Vagina (tissue), 2 donors: ENCODE measurements at regions not wholly inside any gene's neighbourhood (a gene's known extent, or its start where the extent isn't known, plus 50 kb on each side); places are given as distances from the start of the nearest gene placed in this dataset.
"Not testable (repeated sequence)": the region's sequence is repeated elsewhere in the genome, so short reads cannot be mapped to it uniquely, and the experiment has no call there.

Experiments used
- DNase-seq, 2 donors: peaks; one replicate each; pipeline ENCODE4 v3.0.0-alpha.2; 2017; ENCODE audit errors: extremely low spot score in 2 of 2
- H3K27ac ChIP-seq: fragments of 200-600 bp; sonication (generic); one replicate; pipeline ENCODE4 v1.5.1; 2019
- H3K27me3 ChIP-seq: fragments of 200-600 bp; sonication (generic); one replicate; pipeline ENCODE4 v1.5.1; 2019
- H3K36me3 ChIP-seq, 2 donors: fragments of 200-600 bp; sonication (generic); one replicate each; pipeline ENCODE4 v1.5.1; 2017 to 2019
- H3K4me1 ChIP-seq: fragments of 200-600 bp; sonication (generic); one replicate; pipeline ENCODE4 v1.5.1; 2019
- H3K4me3 ChIP-seq, 2 donors: fragments of 200-600 bp; sonication (generic); 1 replicate in 1 of 2; 2 replicates in 1 of 2; pipeline ENCODE4 v1.5.1; 2016 to 2019
- H3K9me3 ChIP-seq: fragments of 200-600 bp; sonication (generic); one replicate; pipeline ENCODE4 v1.5.1; 2019
- POLR2A ChIP-seq, 2 donors: fragments of 450-650 bp; IDR thresholded peaks; one replicate each; pipeline ENCODE4 v1.6.1; 2017; ENCODE audit warnings: antibody characterized with exemption in 2 of 2, mild to moderate bottlenecking in 2 of 2, moderate library complexity in 2 of 2
- POLR2AphosphoS5 ChIP-seq, 2 donors: sonication (generic); formaldehyde crosslinking; IDR thresholded peaks; one replicate each; pipeline ENCODE4 v1.9.0; 2017; ENCODE audit warnings: antibody characterized with exemption in 2 of 2, mild to moderate bottlenecking in 2 of 2, low read depth in 1 of 2; ENCODE audit not compliant: insufficient read depth in 1 of 2
- intact Hi-C: fragments of 100-400 bp; cut with DNase I; formaldehyde crosslinking; loops from one replicate; pipeline ENCODE4 v1.15.1; 2023
- TF ChIP-seq, protein P1 (sequence below), 3 experiments: fragments of 450-650 bp in 2 of 3; fragments of 200-600 bp in 1 of 3; sonication (generic) in 1 of 3; IDR thresholded peaks; one replicate each; pipeline ENCODE4 v1.5.1; 2017 to 2019; ENCODE audit warnings: antibody characterized with exemption in 3 of 3, mild to moderate bottlenecking in 2 of 3, moderate library complexity in 2 of 3

DNA sequence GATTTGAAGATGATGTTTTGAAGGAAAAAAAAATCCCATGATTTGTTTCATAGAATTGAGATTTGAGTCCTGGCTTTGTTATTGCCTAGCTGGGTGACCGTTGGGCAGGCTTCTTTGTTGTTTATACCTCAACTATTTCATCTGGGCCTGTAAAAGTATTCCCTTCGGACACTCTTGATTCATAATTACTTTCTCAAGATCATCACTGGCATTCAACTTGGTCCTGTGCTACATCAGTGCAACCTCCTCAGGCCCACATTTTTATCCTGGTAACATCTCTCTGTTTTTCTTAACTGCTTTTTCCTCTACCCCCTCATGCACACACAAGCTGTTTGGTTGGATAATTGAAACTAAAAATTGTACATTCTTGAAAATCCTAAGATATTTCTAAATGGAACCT lies 67.5 kb upstream of the P3H2 start:
- TF ChIP-seq, protein P1, sequence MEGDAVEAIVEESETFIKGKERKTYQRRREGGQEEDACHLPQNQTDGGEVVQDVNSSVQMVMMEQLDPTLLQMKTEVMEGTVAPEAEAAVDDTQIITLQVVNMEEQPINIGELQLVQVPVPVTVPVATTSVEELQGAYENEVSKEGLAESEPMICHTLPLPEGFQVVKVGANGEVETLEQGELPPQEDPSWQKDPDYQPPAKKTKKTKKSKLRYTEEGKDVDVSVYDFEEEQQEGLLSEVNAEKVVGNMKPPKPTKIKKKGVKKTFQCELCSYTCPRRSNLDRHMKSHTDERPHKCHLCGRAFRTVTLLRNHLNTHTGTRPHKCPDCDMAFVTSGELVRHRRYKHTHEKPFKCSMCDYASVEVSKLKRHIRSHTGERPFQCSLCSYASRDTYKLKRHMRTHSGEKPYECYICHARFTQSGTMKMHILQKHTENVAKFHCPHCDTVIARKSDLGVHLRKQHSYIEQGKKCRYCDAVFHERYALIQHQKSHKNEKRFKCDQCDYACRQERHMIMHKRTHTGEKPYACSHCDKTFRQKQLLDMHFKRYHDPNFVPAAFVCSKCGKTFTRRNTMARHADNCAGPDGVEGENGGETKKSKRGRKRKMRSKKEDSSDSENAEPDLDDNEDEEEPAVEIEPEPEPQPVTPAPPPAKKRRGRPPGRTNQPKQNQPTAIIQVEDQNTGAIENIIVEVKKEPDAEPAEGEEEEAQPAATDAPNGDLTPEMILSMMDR (IDR thresholded peaks at IDR 0.05): no peak
- TF ChIP-seq POLR2A (IDR thresholded peaks at IDR 0.05) (no peak), POLR2AphosphoS5 (IDR thresholded peaks at IDR 0.05; ENCODE audit: insufficient read depth in 1 of 2, low read depth in 1 of 2) (no peak)

DNA sequence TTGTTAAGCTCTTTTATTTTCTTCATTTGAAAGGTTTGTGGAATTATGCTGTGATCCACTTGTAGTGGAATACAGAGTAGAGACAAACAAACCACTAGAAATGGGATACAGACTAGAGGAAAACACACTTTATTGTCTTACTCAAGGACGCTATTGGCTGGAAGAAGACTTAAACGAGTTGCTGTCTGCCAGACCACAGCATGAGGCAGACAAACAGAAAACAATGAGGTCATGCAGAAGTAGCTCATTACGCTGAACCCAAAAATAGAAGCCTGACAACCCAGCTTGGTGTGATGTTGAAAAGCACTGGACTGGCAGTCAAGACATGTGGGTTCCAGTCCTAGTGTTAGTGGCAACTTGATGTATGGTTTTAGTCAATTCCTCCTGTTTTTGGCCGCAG lies 62.4 kb upstream of the P3H2 start:
- Histone ChIP-seq H3K27me3 (no peaks in the 10 kb centered on the region), H3K9me3 (no peaks in the 10 kb centered on the region), H3K27ac (peak overlapping the region; percentile 27), H3K36me3 (no peaks in the 10 kb centered on the region), H3K4me1 (peaks cover 6% of the 10 kb centered on the region), H3K4me3 (no peak overlapping the region)
- no peak for DNase-seq
- intact Hi-C loops: no loop called here
- TF ChIP-seq POLR2AphosphoS5 (IDR thresholded peaks at IDR 0.05; ENCODE audit: insufficient read depth in 1 of 2, low read depth in 1 of 2): peak in 1 of 2 donors; percentile 25
- TF ChIP-seq, protein P1 (IDR thresholded peaks at IDR 0.05): no peak

More for the DNA sequence above, 67.5 kb upstream of the P3H2 start:
- no peak for DNase-seq
- H3K9me3 ChIP-seq: no peaks in the 10 kb centered on the region
- H3K27me3 ChIP-seq: no peaks in the 10 kb centered on the region
- no peaks in the 10 kb centered on the region for H3K36me3 ChIP-seq
- intact Hi-C loops: no loop called here
- no peak overlapping the region for H3K4me3 ChIP-seq
- no peak overlapping the region for H3K27ac ChIP-seq
- peaks cover 5% of the 10 kb centered on the region for H3K4me1 ChIP-seq

DNA sequence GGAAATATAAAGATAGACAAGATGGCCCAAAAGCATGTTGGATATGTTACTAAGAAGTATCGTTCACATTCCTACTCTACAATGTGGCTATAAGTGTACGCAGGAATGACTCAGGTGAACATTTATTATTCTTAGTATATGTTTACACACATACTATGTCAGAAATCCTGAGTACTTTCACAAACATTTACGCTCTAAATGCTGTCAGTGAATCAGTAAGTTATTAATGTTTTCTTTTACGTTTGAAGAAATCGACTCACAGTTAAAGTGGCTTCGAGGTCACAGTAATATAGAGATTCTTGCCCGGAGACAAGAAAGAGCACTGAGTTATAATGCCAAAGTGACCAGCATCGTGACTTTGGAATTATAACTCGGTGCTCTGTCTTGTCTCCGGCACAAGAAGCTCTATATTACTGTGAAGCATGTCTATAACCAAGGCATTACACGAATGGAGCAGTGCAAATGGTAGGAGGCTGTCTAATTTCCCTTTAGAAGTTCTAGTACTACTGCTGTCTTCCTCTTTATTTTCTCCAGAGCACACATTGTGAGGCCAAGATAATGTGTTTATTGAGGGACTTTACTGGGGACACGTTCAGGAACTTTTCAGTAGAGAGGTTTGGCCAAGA lies 61.8 kb upstream of the P3H2 start:
- Histone ChIP-seq H3K4me3 (no peak overlapping the region), H3K4me1 (peaks cover 6% of the 10 kb centered on the region), H3K27me3 (no peaks in the 10 kb centered on the region), H3K9me3 (no peaks in the 10 kb centered on the region), H3K36me3 (no peaks in the 10 kb centered on the region), H3K27ac (peak overlapping the region; percentile 27)
- DNase-seq: no peak
- TF ChIP-seq POLR2AphosphoS5 (IDR thresholded peaks at IDR 0.05; ENCODE audit: insufficient read depth in 1 of 2, low read depth in 1 of 2): no peak
- TF ChIP-seq, protein P1 (IDR thresholded peaks at IDR 0.05): no peak
- TF ChIP-seq POLR2A (IDR thresholded peaks at IDR 0.05): no peak
- intact Hi-C loops: no loop called here

DNA sequence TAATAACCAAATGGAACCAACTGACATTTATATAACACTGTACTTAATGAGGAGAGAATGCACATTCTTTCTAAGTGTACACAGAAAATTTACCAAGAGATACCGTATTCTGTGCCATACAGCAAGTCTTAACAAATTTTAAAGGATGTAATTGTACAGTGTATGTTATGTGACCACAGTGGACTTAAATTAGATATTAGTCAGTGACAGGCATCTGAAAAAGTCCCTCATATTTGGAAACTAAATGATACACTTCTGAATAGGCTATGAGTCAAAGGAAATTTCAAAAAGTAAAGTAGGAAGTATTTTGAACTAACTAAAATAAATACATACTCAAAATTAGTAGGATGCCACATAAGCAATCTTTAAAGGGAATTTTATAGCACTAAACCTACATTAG lies 59.6 kb upstream of the P3H2 start:
- Histone ChIP-seq H3K27ac (no peak overlapping the region), H3K4me1 (peaks cover 6% of the 10 kb centered on the region), H3K9me3 (no peaks in the 10 kb centered on the region), H3K4me3 (no peak overlapping the region), H3K27me3 (no peaks in the 10 kb centered on the region), H3K36me3 (no peaks in the 10 kb centered on the region)
- no peak for DNase-seq
- TF ChIP-seq POLR2A (IDR thresholded peaks at IDR 0.05) (no peak), POLR2AphosphoS5 (IDR thresholded peaks at IDR 0.05; ENCODE audit: insufficient read depth in 1 of 2, low read depth in 1 of 2) (no peak)
- TF ChIP-seq, protein P1 (IDR thresholded peaks at IDR 0.05): no peak
- intact Hi-C loops: no loop called here

DNA sequence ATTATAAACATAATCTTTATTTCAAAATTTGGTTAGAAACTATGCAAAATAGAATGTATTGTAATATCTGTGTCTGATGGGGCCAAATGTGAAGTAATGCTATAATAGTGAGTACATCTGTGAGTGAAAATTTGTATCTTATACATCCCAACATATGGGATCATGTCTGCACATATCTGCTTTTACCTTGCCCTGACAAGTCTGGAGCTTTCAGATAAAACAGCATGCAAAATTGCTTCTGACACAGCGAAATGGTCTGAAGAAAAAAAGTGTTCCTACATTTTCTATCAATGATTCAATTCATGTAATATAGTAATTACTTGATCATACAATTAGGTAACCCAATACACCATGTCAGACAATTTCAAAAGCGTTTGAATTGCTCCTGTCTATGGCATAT lies 58.1 kb upstream of the P3H2 start:
- DNase-seq: no peak
- Histone ChIP-seq H3K27me3 (no peaks in the 10 kb centered on the region), H3K36me3 (no peaks in the 10 kb centered on the region), H3K4me1 (peaks cover 6% of the 10 kb centered on the region), H3K9me3 (no peaks in the 10 kb centered on the region), H3K27ac (no peak overlapping the region), H3K4me3 (no peak overlapping the region)
- intact Hi-C loops: no loop called here
- TF ChIP-seq POLR2AphosphoS5 (IDR thresholded peaks at IDR 0.05; ENCODE audit: insufficient read depth in 1 of 2, low read depth in 1 of 2): no peak
- TF ChIP-seq POLR2A (IDR thresholded peaks at IDR 0.05): no peak
- TF ChIP-seq, protein P1 (IDR thresholded peaks at IDR 0.05): no peak

DNA sequence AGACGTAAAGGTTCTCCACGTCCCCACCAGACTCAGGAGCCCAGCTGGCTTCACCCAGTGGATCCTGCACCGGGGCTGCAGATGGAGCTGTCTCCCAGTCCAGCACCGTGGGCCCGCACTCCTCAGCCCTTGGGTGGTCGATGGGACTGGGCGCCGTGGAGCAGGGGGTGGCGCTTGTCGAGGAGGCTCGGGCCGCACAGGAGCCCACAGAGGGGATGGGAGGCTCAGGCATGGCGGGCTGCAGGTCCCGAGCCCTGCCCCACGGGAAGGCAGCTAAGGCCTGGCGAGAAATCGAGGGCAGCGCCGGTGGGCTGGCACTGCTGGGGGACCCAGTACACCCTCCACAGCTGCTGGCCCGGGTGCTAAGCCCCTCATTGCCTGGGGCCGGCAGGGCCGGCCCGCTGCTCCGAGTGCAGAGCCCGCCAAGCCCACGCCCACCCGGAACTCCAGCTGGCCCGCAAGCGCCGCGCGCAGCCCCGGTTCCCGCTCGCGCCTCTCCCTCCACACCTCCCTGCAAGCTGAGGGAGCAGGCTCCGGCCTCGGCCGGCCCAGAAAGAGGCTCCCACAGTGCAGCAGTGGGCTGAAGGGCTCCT lies 56.3 kb upstream of the P3H2 start:
- H3K27ac ChIP-seq, DNase-seq, H3K4me1 ChIP-seq, H3K4me3 ChIP-seq, H3K36me3 ChIP-seq, intact Hi-C loops, H3K9me3 ChIP-seq, H3K27me3 ChIP-seq: not testable (repeated sequence)

DNA sequence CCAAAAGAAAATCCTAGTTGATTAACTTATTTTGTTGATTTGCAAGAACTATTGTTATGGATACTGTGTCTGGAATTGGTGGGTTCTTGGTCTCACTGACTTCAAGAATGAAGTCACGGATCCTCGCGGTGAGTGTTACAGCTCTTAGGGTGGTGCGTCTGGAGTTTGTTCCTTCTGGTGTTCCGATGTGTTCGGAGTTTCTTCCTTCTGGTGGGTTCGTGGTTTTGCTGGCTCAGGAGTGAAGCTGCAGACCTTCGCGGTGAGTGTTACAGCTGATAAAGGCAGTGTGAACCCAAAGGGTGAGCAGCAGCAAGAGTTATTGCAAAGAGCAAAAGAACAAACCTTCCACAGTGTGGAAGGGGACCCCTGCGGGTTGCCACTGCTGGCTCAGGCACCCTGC lies 55.4 kb upstream of the P3H2 start:
- H3K9me3 ChIP-seq, H3K36me3 ChIP-seq, H3K4me3 ChIP-seq, H3K27me3 ChIP-seq, DNase-seq, H3K4me1 ChIP-seq, H3K27ac ChIP-seq, intact Hi-C loops: not testable (repeated sequence)
